Activated CD4-positive, alpha-beta T cell treated with anti-CD3 and anti-CD28 coated beads, Interleukin-2, amount 10 ng/mL, durations not matched to agents 7 days and 5 days (primary cell): ENCODE measurements at regions not wholly inside any gene's neighbourhood (a gene's known extent, or its start where the extent isn't known, plus 50 kb on each side); places are given as distances from the start of the nearest gene placed in this dataset.

Experiments used
- CTCF ChIA-PET: fragments of 350-600 bp; sonication (Branson Sonifier 250); formaldehyde crosslinking; loops from one replicate; lab custom pipeline; 2021; ENCODE audit warnings: antibody characterized with exemption; lab: Charles Lee
- POLR2A ChIA-PET: fragments of 350-600 bp; sonication (Branson Sonifier 250); formaldehyde crosslinking; loops from one replicate; lab custom pipeline; 2021; ENCODE audit warnings: antibody characterized with exemption; lab: Charles Lee
- DNase-seq: peaks from one replicate; pipeline ENCODE4 v3.0.0-alpha.2; 2020
- H3K27ac Mint-ChIP-seq: one replicate; pipeline ENCODE4 v1.8.0; 2021; ENCODE audit warnings: mild to moderate bottlenecking, moderate library complexity, mixed read lengths
- H3K27me3 Mint-ChIP-seq: one replicate; pipeline ENCODE4 v1.8.0; 2021; ENCODE audit warnings: mixed read lengths
- H3K36me3 Mint-ChIP-seq: one replicate; pipeline ENCODE4 v1.8.0; 2021; ENCODE audit warnings: low read depth, mixed read lengths
- H3K4me1 Mint-ChIP-seq: one replicate; pipeline ENCODE4 v1.8.0; 2021; ENCODE audit warnings: mixed read lengths
- H3K4me3 Mint-ChIP-seq: one replicate; pipeline ENCODE4 v1.8.0; 2021; ENCODE audit warnings: mild to moderate bottlenecking, moderate library complexity, mixed read lengths
- H3K9me3 Mint-ChIP-seq: one replicate; pipeline ENCODE4 v1.8.0; 2021; ENCODE audit warnings: mixed read lengths

DNA sequence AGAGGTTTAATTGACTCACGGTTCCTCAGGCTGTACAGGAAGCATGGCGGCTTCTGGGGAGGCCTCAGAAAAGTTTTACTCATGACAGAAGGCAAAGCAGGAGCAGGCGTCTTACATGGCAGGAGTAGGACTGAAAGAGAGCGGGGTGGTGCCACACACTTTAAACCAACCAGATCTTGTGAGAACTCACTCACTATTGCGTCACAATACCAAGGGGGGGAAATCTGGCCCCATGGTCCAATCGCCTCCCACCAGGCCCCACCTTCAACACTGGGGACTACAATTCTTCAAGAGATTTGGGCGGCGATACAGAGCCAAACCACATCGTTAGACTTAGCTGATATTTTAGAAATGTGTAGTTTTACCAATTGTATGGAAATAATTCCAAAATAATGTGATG lies 77.6 kb upstream of the SLC4A10 start:
- Mint-ChIP-seq H3K9me3 (no peaks in the 10 kb centered on the region), H3K36me3 (no peaks in the 10 kb centered on the region)

DNA sequence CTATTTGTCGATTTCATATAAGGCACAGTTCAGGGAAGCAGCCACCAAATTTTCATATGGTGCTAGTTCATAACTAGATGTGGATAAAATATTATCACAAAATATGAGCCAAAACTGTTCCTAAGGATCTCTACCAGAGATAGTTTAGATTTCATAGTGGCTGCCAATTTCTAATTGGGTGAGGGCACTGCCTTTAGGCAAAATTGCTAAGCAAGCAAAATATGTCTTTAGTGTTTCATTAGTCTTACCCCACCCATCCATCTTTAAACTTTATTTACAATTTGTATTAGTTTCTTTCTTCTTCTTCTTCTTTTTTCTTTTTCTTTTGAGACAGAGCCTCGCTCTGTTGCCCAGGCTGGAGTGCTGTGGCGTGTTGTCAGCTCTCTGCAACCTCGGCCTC lies 77.1 kb upstream of the SLC4A10 start:
- Mint-ChIP-seq H3K36me3 (no peaks in the 10 kb centered on the region), H3K27ac (no peak overlapping the region), H3K4me3 (no peak overlapping the region), H3K4me1 (no peaks in the 10 kb centered on the region), H3K9me3 (no peaks in the 10 kb centered on the region), H3K27me3 (peaks cover 3% of the 10 kb centered on the region)
- no peak for DNase-seq
- ChIA-PET CTCF (no interaction called here), POLR2A (interaction anchor here (0.5 kb wide), 1 partner anchor 20 kb away, joined by 3 read pairs; no protein-coding TSS in a partner anchor)

More for the DNA sequence above, 77.6 kb upstream of the SLC4A10 start:
- ChIA-PET POLR2A (interaction anchor here (0.5 kb wide), 1 partner anchor 21 kb away, joined by 3 read pairs; no protein-coding TSS in a partner anchor), CTCF (no interaction called here)
- no peak for DNase-seq
- H3K27me3 Mint-ChIP-seq = peaks cover 3% of the 10 kb centered on the region
- H3K27ac Mint-ChIP-seq = no peak overlapping the region
- no peak overlapping the region for H3K4me3 Mint-ChIP-seq
- H3K4me1 Mint-ChIP-seq = no peaks in the 10 kb centered on the region

DNA sequence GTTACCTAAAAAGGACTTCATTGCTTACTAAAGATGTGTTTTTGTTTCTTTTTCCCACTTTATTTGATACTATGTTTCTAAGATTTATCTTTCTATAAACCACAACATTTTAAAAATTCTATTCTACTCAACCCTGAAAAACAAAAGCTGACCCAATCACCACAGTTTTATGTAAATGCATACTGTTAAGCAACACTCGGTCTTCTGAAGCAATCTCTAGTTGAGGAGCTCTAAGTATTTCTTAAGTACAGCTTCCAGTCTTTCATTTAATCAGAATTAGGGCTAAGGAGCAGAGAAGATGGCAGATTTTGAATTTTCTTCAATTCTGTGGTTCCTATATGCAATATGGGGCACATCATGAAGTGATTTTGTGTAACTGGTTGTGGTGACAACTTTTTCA lies 72.2 kb upstream of the SLC4A10 start:
- Mint-ChIP-seq H3K4me1 (no peaks in the 10 kb centered on the region), H3K36me3 (no peaks in the 10 kb centered on the region), H3K9me3 (no peaks in the 10 kb centered on the region), H3K4me3 (no peak overlapping the region), H3K27me3 (peaks cover 21% of the 10 kb centered on the region), H3K27ac (no peak overlapping the region)
- DNase-seq = no peak
- ChIA-PET CTCF (no interaction called here), POLR2A (no interaction called here)

GRCh38 chr2:161555826-161556225 lies 68.4 kb upstream of the SLC4A10 start:
- peaks cover 32% of the 10 kb centered on the region for H3K27me3 Mint-ChIP-seq
- no peak overlapping the region for H3K27ac Mint-ChIP-seq
- no peak for DNase-seq
- no peak overlapping the region for H3K4me3 Mint-ChIP-seq
- no peaks in the 10 kb centered on the region for H3K4me1 Mint-ChIP-seq
- H3K9me3 Mint-ChIP-seq = peaks cover 3% of the 10 kb centered on the region
- ChIA-PET CTCF (no interaction called here), POLR2A (no interaction called here)
- no peaks in the 10 kb centered on the region for H3K36me3 Mint-ChIP-seq

- Mint-ChIP-seq H3K4me1 (no peaks in the 10 kb centered on the region), H3K27me3 (peaks cover 32% of the 10 kb centered on the region), H3K27ac (no peak overlapping the region), H3K9me3 (peaks cover 3% of the 10 kb centered on the region), H3K4me3 (no peak overlapping the region), H3K36me3 (no peaks in the 10 kb centered on the region)
- DNase-seq = no peak
- ChIA-PET CTCF (interaction anchor here (0.7 kb wide), 1 partner anchor 744 kb away, joined by 3 read pairs; no protein-coding TSS in a partner anchor), POLR2A (no interaction called here)
Measured at GRCh38 chr2:161556440-161556839, 67.8 kb upstream of the SLC4A10 start.

- CTCF ChIA-PET = no interaction called here
- H3K4me1 Mint-ChIP-seq = no peaks in the 10 kb centered on the region
- POLR2A ChIA-PET = no interaction called here
- no peaks in the 10 kb centered on the region for H3K36me3 Mint-ChIP-seq
- no peak overlapping the region for H3K27ac Mint-ChIP-seq
- H3K27me3 Mint-ChIP-seq = peaks cover 31% of the 10 kb centered on the region
- H3K4me3 Mint-ChIP-seq = no peak overlapping the region
- no peak for DNase-seq
- peaks cover 3% of the 10 kb centered on the region for H3K9me3 Mint-ChIP-seq
Measured at GRCh38 chr2:161557538-161557937, 66.7 kb upstream of the SLC4A10 start.

- DNase-seq = no peak
- no peak overlapping the region for H3K27ac Mint-ChIP-seq
- H3K27me3 Mint-ChIP-seq = peaks cover 11% of the 10 kb centered on the region
- ChIA-PET POLR2A (interaction anchor here (0.7 kb wide), 1 partner anchor 328 kb away, joined by 3 read pairs; no protein-coding TSS in a partner anchor), CTCF (no interaction called here)
- no peaks in the 10 kb centered on the region for H3K36me3 Mint-ChIP-seq
- H3K4me1 Mint-ChIP-seq = no peaks in the 10 kb centered on the region
- peaks cover 26% of the 10 kb centered on the region for H3K9me3 Mint-ChIP-seq
- H3K4me3 Mint-ChIP-seq = no peak overlapping the region
Measured at GRCh38 chr2:161564906-161565305, 59.3 kb upstream of the SLC4A10 start.

- CTCF ChIA-PET = no interaction called here
- no peak for DNase-seq
- no peak overlapping the region for H3K4me3 Mint-ChIP-seq
- H3K27ac Mint-ChIP-seq = no peak overlapping the region
- peaks cover 14% of the 10 kb centered on the region for H3K9me3 Mint-ChIP-seq
- H3K4me1 Mint-ChIP-seq = peaks cover 6% of the 10 kb centered on the region
- H3K36me3 Mint-ChIP-seq = no peaks in the 10 kb centered on the region
- peaks cover 8% of the 10 kb centered on the region for H3K27me3 Mint-ChIP-seq
- POLR2A ChIA-PET = no interaction called here
Measured at GRCh38 chr2:161569401-161569800, 54.8 kb upstream of the SLC4A10 start.

- Mint-ChIP-seq H3K36me3 (no peaks in the 10 kb centered on the region), H3K4me1 (peaks cover 6% of the 10 kb centered on the region), H3K27ac (no peak overlapping the region), H3K9me3 (peaks cover 5% of the 10 kb centered on the region), H3K4me3 (no peak overlapping the region), H3K27me3 (peaks cover 8% of the 10 kb centered on the region)
- CTCF ChIA-PET = interaction anchor here (0.7 to 1.0 kb wide), 2 partner anchors 22 to 169 kb away, joined by 3 read pairs; no protein-coding TSS in a partner anchor
- no peak for DNase-seq
- POLR2A ChIA-PET = no interaction called here
Measured at GRCh38 chr2:161570424-161571050, 53.7 kb upstream of the SLC4A10 start.

DNA sequence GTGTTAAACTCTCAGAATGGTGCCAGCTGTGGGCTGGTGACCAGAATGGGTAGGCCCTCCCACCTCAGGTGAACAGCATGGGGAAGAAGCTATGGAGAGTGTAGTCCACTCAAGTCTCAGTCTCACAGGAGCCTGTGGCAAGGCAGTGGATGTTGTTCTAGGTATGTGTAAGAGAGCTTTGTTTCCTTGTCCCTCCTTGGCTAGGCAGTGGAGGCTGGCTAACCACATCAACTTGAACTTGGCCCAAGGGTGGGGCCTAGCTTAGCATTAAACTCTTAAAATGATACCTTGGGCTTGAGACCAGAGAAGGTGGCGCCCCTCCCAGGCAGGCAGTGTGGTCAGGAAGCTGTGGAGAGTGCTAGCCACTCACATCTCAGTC lies 53.2 kb upstream of the SLC4A10 start:
- no peak for DNase-seq
- CTCF ChIA-PET = interaction anchor here (0.7 to 1.0 kb wide), 3 partner anchors 10 to 170 kb away, joined by 3 read pairs; no protein-coding TSS in a partner anchor
- POLR2A ChIA-PET = no interaction called here
- H3K9me3 Mint-ChIP-seq = peaks cover 3% of the 10 kb centered on the region
- H3K4me3 Mint-ChIP-seq = no peak overlapping the region
- no peak overlapping the region for H3K27ac Mint-ChIP-seq
- peaks cover 8% of the 10 kb centered on the region for H3K27me3 Mint-ChIP-seq
- H3K4me1 Mint-ChIP-seq = peaks cover 6% of the 10 kb centered on the region
- no peaks in the 10 kb centered on the region for H3K36me3 Mint-ChIP-seq
